ENCODE measurements at regions not wholly inside any gene's neighbourhood (a gene's known extent, or its start where the extent isn't known, plus 50 kb on each side); places are given as distances from the start of the nearest gene placed in this dataset.

DNA sequence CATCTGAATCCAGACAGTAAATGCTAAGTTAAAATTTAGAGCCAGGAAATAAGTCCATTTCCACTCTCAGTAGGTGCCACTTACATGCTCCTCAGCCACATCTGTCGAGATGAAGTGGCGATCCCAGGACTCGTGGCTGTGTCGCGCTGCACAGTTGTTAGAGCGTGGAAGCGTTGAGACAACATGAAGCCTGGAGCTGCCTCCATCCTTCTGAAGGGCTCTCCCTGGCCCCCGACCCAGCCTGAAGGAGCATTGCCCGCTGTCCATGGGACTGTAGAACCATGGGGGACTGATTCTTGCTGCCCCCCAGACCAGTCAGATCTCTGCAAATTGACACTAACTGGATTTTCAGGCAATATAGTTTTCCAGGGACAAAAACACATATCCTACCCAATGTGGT lies 58.9 kb downstream of the IRX1 start:
- TF ChIP-seq, protein P1, sequence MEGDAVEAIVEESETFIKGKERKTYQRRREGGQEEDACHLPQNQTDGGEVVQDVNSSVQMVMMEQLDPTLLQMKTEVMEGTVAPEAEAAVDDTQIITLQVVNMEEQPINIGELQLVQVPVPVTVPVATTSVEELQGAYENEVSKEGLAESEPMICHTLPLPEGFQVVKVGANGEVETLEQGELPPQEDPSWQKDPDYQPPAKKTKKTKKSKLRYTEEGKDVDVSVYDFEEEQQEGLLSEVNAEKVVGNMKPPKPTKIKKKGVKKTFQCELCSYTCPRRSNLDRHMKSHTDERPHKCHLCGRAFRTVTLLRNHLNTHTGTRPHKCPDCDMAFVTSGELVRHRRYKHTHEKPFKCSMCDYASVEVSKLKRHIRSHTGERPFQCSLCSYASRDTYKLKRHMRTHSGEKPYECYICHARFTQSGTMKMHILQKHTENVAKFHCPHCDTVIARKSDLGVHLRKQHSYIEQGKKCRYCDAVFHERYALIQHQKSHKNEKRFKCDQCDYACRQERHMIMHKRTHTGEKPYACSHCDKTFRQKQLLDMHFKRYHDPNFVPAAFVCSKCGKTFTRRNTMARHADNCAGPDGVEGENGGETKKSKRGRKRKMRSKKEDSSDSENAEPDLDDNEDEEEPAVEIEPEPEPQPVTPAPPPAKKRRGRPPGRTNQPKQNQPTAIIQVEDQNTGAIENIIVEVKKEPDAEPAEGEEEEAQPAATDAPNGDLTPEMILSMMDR (IDR thresholded peaks at IDR 0.05; ENCODE audit: control insufficient read depth, extremely low read depth, insufficient read depth): no peak
- DNase-seq (ENCODE audit: low read depth): no peak
- H3K4me3 ChIP-seq (ENCODE audit: low read depth, low read length): no peak overlapping the region

DNA sequence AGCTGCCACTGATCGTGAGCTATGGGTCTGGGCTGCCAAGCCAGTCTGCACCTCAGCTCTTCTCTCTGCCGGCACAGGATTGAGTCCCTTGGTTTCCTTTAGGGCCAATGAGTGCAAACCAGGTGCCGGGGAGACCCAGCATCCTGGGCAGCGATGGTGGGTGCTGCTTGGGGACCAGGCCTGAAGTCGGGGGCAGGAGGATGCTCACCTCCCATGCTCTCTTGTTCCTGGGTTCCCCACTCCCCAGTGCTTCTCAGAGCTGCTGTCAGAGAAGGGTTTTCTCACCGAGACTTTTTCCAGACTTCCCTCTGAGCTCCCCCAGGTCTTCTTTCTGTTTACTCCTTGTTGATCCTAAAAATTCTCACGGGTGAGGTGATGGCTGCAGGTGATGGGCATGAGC lies 61.2 kb downstream of the IRX1 start:
- no peak overlapping the region for H3K4me3 ChIP-seq (ENCODE audit: low read depth, low read length)
- no peak for DNase-seq (ENCODE audit: low read depth)
- TF ChIP-seq, protein P1 (IDR thresholded peaks at IDR 0.05; ENCODE audit: control insufficient read depth, extremely low read depth, insufficient read depth): no peak

DNA sequence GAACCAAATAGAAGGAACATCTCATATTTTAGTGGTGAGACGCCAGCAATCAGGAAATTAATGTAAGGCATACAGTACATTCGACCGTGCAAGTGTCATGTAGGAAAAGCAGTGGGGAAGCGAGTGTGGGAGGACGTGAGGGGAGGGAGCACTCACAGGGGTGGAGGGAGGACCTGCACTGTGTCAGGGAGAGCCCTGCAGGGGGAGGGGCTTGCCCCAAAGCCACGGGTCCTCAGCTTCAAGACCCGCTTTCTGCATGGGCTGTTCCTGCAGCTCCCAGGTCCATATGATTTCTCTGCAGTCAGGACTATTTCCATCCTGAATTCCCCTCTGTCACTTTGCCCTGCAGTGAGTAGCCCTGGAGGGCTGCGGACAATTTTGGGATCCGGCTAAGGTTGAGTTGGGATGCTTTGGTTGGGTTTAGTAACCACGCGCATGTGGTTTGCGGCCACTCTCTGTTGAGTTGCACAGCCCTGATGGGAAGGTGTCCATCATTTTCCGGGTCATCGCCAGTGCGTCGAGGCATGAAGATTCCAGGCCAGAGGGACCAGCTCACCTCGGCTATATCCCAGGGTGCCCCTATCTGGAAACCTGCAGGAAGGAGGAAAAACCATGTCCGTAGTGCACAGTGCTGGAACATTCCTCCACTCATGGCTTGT lies 61.9 kb downstream of the IRX1 start:
- DNase-seq (ENCODE audit: low read depth): no peak
- TF ChIP-seq, protein P1 (IDR thresholded peaks at IDR 0.05; ENCODE audit: control insufficient read depth, extremely low read depth, insufficient read depth): no peak
- no peak overlapping the region for H3K4me3 ChIP-seq (ENCODE audit: low read depth, low read length)

DNA sequence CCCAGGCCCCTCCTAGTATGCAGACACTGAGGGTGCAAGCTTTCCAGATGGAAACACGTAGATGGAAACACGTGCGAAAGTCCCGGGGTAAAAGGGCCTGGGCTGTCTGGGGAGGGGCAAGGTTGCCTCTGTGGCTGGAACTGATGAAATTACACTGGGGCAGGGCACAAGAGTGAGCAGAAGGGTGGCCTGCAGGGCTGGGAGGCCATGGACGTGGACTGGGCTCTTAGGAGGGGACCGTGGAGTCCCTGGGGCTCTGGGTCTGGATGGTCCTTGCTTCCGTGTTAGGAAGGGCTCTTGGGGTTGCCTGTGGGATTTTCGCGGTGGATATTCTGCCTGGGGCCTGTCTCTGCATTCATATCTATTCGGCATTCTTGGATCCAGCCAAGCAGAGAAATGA lies 63.3 kb downstream of the IRX1 start:
- TF ChIP-seq, protein P1 (IDR thresholded peaks at IDR 0.05; ENCODE audit: control insufficient read depth, extremely low read depth, insufficient read depth): no peak
- no peak overlapping the region for H3K4me3 ChIP-seq (ENCODE audit: low read depth, low read length)
- DNase-seq (ENCODE audit: low read depth): no peak

DNA sequence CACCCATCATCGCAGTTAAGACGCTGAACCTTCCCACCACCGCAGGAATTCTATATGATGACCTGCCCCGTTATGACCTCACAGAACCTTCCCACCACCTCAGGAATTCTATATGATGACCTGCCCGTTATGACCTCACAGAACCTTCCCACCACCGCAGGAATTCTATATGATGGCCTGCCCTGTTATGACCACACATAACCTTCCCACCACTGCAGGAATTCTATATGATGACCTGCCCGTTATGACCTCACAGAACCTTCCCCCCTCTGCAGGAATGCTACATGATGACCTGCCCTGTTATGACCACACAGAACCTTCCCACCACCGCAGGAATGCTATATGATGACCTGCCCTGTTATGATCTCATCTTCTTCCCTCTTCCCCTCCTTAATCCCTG lies 64.3 kb downstream of the IRX1 start:
- TF ChIP-seq, protein P1 (IDR thresholded peaks at IDR 0.05; ENCODE audit: control insufficient read depth, extremely low read depth, insufficient read depth): no peak
- DNase-seq (ENCODE audit: low read depth): no peak
- H3K4me3 ChIP-seq (ENCODE audit: low read depth, low read length): no peak overlapping the region

DNA sequence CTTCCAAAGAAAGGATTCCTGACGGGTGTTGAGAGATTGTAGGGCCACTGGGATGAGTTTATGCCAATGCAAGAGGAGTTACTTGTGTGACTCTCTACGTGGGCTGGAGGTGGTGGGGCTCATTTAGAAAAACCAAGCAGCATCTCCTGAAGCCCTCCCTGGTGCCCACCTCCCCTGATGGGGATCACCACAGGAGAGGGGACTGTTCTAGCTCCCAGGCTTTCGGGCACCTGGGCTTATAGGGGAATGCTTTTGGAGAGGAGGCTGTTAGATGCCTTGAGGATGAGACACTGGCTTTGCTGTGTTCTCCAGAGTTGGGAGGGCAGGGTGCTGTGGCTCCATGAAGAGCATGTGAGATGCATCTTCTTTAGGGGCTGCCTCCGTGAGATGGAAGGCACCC lies 65.0 kb downstream of the IRX1 start:
- DNase-seq (ENCODE audit: low read depth): no peak
- TF ChIP-seq, protein P1 (IDR thresholded peaks at IDR 0.05; ENCODE audit: control insufficient read depth, extremely low read depth, insufficient read depth): no peak
- H3K4me3 ChIP-seq (ENCODE audit: low read depth, low read length): no peak overlapping the region

DNA sequence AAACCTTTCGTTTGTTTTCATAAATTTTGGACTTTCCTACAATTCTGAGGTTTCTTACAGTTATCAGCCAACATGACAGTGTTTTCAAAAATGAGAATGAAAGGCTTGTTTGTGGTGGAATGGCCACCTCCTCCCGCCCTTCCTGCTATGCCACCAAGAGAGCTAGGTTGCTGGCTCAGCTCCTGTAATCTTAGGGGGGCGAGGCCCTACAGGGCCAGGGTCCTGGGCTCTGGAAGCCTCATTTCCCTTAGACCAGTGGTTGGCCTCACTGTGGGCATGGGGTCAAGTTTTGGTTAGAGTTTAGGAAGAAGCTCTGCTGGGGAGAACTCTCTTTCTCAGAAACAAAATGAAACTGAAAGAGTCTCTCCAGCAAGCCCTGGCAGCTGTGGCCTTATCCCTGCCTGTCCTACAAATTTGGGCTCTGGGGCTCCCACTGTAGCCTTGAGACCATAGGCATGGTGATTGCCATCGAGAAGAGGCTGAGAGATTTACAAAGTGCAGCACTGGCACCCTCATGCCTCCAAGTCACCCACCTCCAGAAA lies 66.2 kb downstream of the IRX1 start:
- H3K4me3 ChIP-seq (ENCODE audit: low read depth, low read length): no peak overlapping the region
- TF ChIP-seq, protein P1 (IDR thresholded peaks at IDR 0.05; ENCODE audit: control insufficient read depth, extremely low read depth, insufficient read depth): no peak
- DNase-seq (ENCODE audit: low read depth): no peak

All from LNCaP clone FGC (cell line).